ENCODE measurements at regions not wholly inside any gene's neighbourhood (a gene's known extent, or its start where the extent isn't known, plus 50 kb on each side); places are given as distances from the start of the nearest gene placed in this dataset.

DNA sequence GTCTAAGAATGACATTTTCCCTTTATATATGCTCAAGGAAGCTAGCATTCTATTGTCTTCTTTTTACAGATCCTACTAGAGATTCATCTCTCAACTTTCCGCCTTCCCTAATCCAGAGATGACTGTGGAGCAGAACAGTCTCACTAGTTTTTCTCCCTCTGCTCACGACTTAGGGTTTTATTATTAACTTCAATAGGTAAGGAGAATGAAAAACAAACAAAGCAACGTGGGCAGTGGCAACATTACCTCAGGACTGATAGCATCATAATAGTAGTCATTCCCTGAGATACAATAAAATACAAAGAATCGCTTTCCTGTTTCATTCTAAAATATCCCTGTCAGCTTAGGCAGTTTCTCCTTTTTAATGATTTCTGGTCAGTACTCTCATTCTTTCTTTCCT lies 154.3 kb upstream of the PLAAT1 start:
- no peak overlapping the region for H2AFZ ChIP-seq
- intact Hi-C loops (cut with micrococcal nuclease; ENCODE audit: unreplicated experiment) = no loop called here
- DNase-seq = no peak

DNA sequence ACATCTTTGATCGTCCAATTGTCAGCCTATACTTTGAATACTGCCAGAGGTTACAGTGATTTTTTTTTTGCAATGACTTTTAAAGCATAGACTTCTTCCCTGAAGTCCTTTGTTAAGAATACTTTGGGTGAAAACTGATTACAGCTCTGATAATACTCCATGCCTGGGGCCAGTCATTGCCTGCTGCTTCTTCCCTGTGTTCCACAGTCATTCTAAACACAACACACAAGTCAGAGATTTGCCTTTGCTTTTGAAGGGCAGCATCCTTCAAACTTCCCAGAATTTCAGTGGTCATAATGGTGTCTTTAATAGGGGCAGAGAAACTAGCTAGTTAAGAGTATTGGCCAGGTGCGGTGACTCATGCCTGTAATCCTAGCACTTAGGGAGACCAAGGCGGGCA lies 153.7 kb upstream of the PLAAT1 start:
- ChIA-PET CTCF (no interaction called here), POLR2A (ENCODE audit: unreplicated experiment) (no interaction called here)
- H3K9me3 ChIP-seq (ENCODE audit: insufficient read depth, low read depth) = no peaks in the 10 kb centered on the region
- no peaks in the 10 kb centered on the region for H3K36me3 ChIP-seq (ENCODE audit: low read depth)
- no peaks in the 10 kb centered on the region for H3K9me2 ChIP-seq (ENCODE audit: insufficient read depth)
- H3K4me2 ChIP-seq = no peak overlapping the region
- H3K27ac ChIP-seq = no peak overlapping the region
- H3K27me3 ChIP-seq (ENCODE audit: insufficient read depth, low read depth) = no peaks in the 10 kb centered on the region
- no peak for DNase-seq
- H3K4me3 ChIP-seq = no peak overlapping the region
- BruUV-seq (replicated peaks) = no TSS peak
- intact Hi-C loops (cut with micrococcal nuclease; ENCODE audit: unreplicated experiment) = no loop called here
- no peaks in the 10 kb centered on the region for H3K79me2 ChIP-seq (ENCODE audit: low read depth)
- no peaks in the 10 kb centered on the region for H3F3A ChIP-seq (ENCODE audit: insufficient read depth, low read depth)
- H2AFZ ChIP-seq = no peak overlapping the region
- no peaks in the 10 kb centered on the region for H4K20me1 ChIP-seq (ENCODE audit: insufficient read depth)
- TF ChIP-seq EZH2 (IDR thresholded peaks at IDR 0.05; ENCODE audit: low read depth) = no peak
- TF ChIP-seq, protein P1, sequence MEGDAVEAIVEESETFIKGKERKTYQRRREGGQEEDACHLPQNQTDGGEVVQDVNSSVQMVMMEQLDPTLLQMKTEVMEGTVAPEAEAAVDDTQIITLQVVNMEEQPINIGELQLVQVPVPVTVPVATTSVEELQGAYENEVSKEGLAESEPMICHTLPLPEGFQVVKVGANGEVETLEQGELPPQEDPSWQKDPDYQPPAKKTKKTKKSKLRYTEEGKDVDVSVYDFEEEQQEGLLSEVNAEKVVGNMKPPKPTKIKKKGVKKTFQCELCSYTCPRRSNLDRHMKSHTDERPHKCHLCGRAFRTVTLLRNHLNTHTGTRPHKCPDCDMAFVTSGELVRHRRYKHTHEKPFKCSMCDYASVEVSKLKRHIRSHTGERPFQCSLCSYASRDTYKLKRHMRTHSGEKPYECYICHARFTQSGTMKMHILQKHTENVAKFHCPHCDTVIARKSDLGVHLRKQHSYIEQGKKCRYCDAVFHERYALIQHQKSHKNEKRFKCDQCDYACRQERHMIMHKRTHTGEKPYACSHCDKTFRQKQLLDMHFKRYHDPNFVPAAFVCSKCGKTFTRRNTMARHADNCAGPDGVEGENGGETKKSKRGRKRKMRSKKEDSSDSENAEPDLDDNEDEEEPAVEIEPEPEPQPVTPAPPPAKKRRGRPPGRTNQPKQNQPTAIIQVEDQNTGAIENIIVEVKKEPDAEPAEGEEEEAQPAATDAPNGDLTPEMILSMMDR (conservative IDR thresholded peaks at IDR 0.05) = no peak
- no peaks in the 10 kb centered on the region for H3K4me1 ChIP-seq (replicated peaks; ENCODE audit: insufficient read depth)

More for the DNA sequence above, 154.3 kb upstream of the PLAAT1 start:
- no TSS peak for BruUV-seq (replicated peaks)
- Histone ChIP-seq H3K27me3 (ENCODE audit: insufficient read depth, low read depth) (no peaks in the 10 kb centered on the region), H3K9me2 (ENCODE audit: insufficient read depth) (no peaks in the 10 kb centered on the region), H3K4me3 (no peak overlapping the region), H3K36me3 (ENCODE audit: low read depth) (no peaks in the 10 kb centered on the region), H4K20me1 (ENCODE audit: insufficient read depth) (no peaks in the 10 kb centered on the region), H3K4me1 (replicated peaks; ENCODE audit: insufficient read depth) (no peaks in the 10 kb centered on the region), H3K27ac (no peak overlapping the region), H3K4me2 (no peak overlapping the region), H3K79me2 (ENCODE audit: low read depth) (no peaks in the 10 kb centered on the region), H3F3A (ENCODE audit: insufficient read depth, low read depth) (no peaks in the 10 kb centered on the region), H3K9me3 (ENCODE audit: insufficient read depth, low read depth) (no peaks in the 10 kb centered on the region)
- TF ChIP-seq, protein P1 (conservative IDR thresholded peaks at IDR 0.05) = no peak
- TF ChIP-seq EZH2 (IDR thresholded peaks at IDR 0.05; ENCODE audit: low read depth) = no peak
- ChIA-PET CTCF (no interaction called here), POLR2A (ENCODE audit: unreplicated experiment) (no interaction called here)

DNA sequence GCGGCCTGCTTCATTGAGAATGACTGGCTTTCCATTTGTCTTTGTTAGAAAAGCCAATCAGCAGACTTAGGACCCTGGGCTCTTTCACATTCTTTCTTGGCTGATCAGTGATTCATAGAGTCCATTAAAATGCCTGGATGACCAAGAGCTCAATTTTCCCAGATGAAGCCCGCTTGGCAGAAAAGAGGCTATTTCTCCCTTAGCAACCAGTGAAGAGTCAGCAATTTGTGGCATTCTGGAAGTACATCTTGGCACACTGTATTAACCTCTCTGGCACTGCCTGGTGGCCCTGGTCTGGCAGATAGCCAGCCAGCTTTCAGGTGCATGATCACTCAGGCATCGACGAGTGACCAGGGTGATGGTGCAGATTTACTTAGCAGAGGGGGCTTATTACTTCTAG lies 145.7 kb upstream of the PLAAT1 start:
- Histone ChIP-seq H3K9me2 (ENCODE audit: insufficient read depth) (no peaks in the 10 kb centered on the region), H3F3A (ENCODE audit: insufficient read depth, low read depth) (no peaks in the 10 kb centered on the region), H3K79me2 (ENCODE audit: low read depth) (no peaks in the 10 kb centered on the region), H2AFZ (no peak overlapping the region), H3K36me3 (ENCODE audit: low read depth) (no peaks in the 10 kb centered on the region), H3K9me3 (ENCODE audit: insufficient read depth, low read depth) (no peaks in the 10 kb centered on the region), H3K27ac (no peak overlapping the region), H3K4me3 (no peak overlapping the region), H3K4me1 (replicated peaks; ENCODE audit: insufficient read depth) (no peaks in the 10 kb centered on the region), H4K20me1 (ENCODE audit: insufficient read depth) (no peaks in the 10 kb centered on the region), H3K27me3 (ENCODE audit: insufficient read depth, low read depth) (no peaks in the 10 kb centered on the region), H3K4me2 (no peak overlapping the region)
- BruUV-seq (replicated peaks) = no TSS peak
- ChIA-PET CTCF (no interaction called here), POLR2A (ENCODE audit: unreplicated experiment) (no interaction called here)
- intact Hi-C loops (cut with micrococcal nuclease; ENCODE audit: unreplicated experiment) = no loop called here
- no peak for DNase-seq
- TF ChIP-seq, protein P1 (conservative IDR thresholded peaks at IDR 0.05) = no peak
- no peak for TF ChIP-seq EZH2 (IDR thresholded peaks at IDR 0.05; ENCODE audit: low read depth)

All from PC-9 (cell line).